ENCODE measurements at regions not wholly inside any gene's neighbourhood (a gene's known extent, or its start where the extent isn't known, plus 50 kb on each side); places are given as distances from the start of the nearest gene placed in this dataset.

DNA sequence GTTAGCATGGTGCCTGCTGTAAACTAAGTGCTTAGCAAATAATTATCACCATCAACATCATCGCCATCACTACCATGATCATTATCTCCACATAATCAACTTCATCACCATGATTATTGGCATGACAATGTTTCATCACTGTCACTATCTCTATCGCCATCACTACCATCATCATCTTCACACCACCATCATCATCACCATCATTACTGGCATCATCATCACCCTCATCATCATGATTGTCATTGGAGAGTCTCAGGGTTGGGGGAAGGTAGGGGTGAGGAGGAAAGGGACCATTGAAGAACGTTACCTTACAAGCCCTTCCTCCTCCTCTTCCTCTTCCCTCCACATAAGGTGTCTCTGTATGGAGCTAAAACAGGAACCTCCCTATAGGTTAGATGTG lies 54.9 kb upstream of the GPR26 start:
- no peak for TF ChIP-seq POLR2A (conservative IDR thresholded peaks at IDR 0.05)
- no peak for TF ChIP-seq CBX5 (IDR thresholded peaks at IDR 0.05; ENCODE audit: borderline replicate concordance, low read depth)
- TF ChIP-seq CAMTA2 (CRISPR knock-in tag; conservative IDR thresholded peaks at IDR 0.05), result no peak
- TF ChIP-seq, protein P1, sequence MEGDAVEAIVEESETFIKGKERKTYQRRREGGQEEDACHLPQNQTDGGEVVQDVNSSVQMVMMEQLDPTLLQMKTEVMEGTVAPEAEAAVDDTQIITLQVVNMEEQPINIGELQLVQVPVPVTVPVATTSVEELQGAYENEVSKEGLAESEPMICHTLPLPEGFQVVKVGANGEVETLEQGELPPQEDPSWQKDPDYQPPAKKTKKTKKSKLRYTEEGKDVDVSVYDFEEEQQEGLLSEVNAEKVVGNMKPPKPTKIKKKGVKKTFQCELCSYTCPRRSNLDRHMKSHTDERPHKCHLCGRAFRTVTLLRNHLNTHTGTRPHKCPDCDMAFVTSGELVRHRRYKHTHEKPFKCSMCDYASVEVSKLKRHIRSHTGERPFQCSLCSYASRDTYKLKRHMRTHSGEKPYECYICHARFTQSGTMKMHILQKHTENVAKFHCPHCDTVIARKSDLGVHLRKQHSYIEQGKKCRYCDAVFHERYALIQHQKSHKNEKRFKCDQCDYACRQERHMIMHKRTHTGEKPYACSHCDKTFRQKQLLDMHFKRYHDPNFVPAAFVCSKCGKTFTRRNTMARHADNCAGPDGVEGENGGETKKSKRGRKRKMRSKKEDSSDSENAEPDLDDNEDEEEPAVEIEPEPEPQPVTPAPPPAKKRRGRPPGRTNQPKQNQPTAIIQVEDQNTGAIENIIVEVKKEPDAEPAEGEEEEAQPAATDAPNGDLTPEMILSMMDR (IDR thresholded peaks at IDR 0.05 in 2 of 3, conservative IDR thresholded peaks at IDR 0.05 in 1 of 3; ENCODE audit: insufficient read depth in 2 of 3, low read depth in 1 of 3, low read length in 3 of 3), result no peak
- TF ChIP-seq NFRKB (IDR thresholded peaks at IDR 0.05; ENCODE audit: low read depth), result no peak
- no peak for TF ChIP-seq CHD2 (IDR thresholded peaks at IDR 0.05; ENCODE audit: low read depth, low read length)
- TF ChIP-seq ZNF384 (IDR thresholded peaks at IDR 0.05; ENCODE audit: low read depth, low read length), result no peak
- no peak for TF ChIP-seq SP1 (CRISPR knock-in tag; IDR thresholded peaks at IDR 0.05)
- TF ChIP-seq EP300 (IDR thresholded peaks at IDR 0.05; ENCODE audit: low read length), result no peak
- TF ChIP-seq THRA (IDR thresholded peaks at IDR 0.05), result no peak
- no peak for TF ChIP-seq SMARCE1 (IDR thresholded peaks at IDR 0.05)
- TF ChIP-seq PRPF4 (IDR thresholded peaks at IDR 0.05; ENCODE audit: insufficient read depth, low read depth, low read length, poor library complexity, severe bottlenecking), result no peak
- TF ChIP-seq E2F1 (CRISPR knock-in tag; IDR thresholded peaks at IDR 0.05), result no peak
- no peak for TF ChIP-seq NBN (IDR thresholded peaks at IDR 0.05; ENCODE audit: low read depth)
